Neural cell (in vitro differentiated cells): ENCODE measurements at regions not wholly inside any gene's neighbourhood (a gene's known extent, or its start where the extent isn't known, plus 50 kb on each side); places are given as distances from the start of the nearest gene placed in this dataset.

ENCODE experiments used
- RAD21 ChIP-seq: fragments of 450-650 bp; conservative IDR thresholded peaks from 2 replicates; pipeline ENCODE4 v1.6.1; 2014; ENCODE audit warnings: antibody characterized with exemption, mild to moderate bottlenecking, moderate library complexity
- TF ChIP-seq, protein P1 (sequence below): fragments of 450-650 bp; IDR thresholded peaks from 2 replicates; pipeline ENCODE4 v1.5.1; 2014; ENCODE audit warnings: antibody characterized with exemption, mild to moderate bottlenecking, moderate library complexity; ENCODE audit not compliant: poor library complexity, severe bottlenecking

DNA sequence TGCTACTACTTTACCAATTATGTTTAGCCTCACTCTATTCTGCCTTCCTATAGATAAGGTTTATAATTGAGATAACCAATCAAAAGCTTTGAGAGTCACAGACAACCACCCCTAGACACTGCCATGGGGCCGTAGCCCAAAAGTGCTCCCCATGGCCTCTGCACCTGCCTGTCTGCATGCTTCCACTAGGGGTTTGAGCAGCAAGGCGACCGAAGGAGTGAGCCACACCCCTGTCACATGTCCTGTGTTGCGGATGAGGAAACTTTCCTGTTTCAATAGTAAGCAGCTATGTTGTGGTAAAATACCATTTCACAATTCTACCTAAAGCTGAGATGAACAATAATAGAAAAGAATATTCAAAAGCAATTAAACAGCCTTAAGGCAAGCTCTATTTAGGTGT, 856.0 kb upstream of the FRG1 start:
- TF ChIP-seq, protein P1, sequence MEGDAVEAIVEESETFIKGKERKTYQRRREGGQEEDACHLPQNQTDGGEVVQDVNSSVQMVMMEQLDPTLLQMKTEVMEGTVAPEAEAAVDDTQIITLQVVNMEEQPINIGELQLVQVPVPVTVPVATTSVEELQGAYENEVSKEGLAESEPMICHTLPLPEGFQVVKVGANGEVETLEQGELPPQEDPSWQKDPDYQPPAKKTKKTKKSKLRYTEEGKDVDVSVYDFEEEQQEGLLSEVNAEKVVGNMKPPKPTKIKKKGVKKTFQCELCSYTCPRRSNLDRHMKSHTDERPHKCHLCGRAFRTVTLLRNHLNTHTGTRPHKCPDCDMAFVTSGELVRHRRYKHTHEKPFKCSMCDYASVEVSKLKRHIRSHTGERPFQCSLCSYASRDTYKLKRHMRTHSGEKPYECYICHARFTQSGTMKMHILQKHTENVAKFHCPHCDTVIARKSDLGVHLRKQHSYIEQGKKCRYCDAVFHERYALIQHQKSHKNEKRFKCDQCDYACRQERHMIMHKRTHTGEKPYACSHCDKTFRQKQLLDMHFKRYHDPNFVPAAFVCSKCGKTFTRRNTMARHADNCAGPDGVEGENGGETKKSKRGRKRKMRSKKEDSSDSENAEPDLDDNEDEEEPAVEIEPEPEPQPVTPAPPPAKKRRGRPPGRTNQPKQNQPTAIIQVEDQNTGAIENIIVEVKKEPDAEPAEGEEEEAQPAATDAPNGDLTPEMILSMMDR: no peak
- no peak for TF ChIP-seq RAD21
